HCT116 (cell line): ENCODE measurements at regions not wholly inside any gene's neighbourhood (a gene's known extent, or its start where the extent isn't known, plus 50 kb on each side); places are given as distances from the start of the nearest gene placed in this dataset.

Source experiments
- ATAC-seq: fragments of 200-7000 bp; cut with Tn5 transposase; 2 replicates; pipeline ENCODE4 v1.9.1; 2020; ENCODE audit warnings: mild to moderate bottlenecking, moderate library complexity
- BruUV-seq: library from RNA; stranded (reverse); fragments of 400-500 nt; replicated peaks from 2 replicates; lab custom pipeline; 2021; lab: Mats Ljungman, UMichigan
- CTCF ChIA-PET: fragments of 300-600 bp; sonication (Branson Sonifier 250); formaldehyde crosslinking; loops from one replicate; lab custom pipeline; 2021; ENCODE audit warnings: antibody characterized with exemption; lab: Charles Lee
- POLR2A ChIA-PET: fragments of 300-600, 350-600 bp; sonication (Branson Sonifier 250); formaldehyde crosslinking; loops from one replicate; lab custom pipeline; 2021; ENCODE audit warnings: antibody characterized with exemption; lab: Charles Lee
- RAD21 ChIA-PET, 2 experiments: fragments of 300-600 bp; sonication (Branson Sonifier 250); formaldehyde crosslinking; loops; one replicate each; lab custom pipeline; 2023; ENCODE audit warnings: low total read pairs in 2 of 2; ENCODE audit not compliant: uncharacterized antibody in 2 of 2, unreplicated experiment in 2 of 2, low non-redundant PET in 1 of 2; lab: Charles Lee
- DNase-seq: peaks from one replicate; pipeline ENCODE4 v3.0.0-alpha.2; 2010; ENCODE audit warnings: low read depth, low spot score
- H2AFZ ChIP-seq: fragments of 200-600 bp; shearing (Covaris generic), sonication (generic); 2 replicates; pipeline ENCODE4 v1.6.1; 2017; ENCODE audit warnings: low read depth, mixed run types, mixed read lengths, antibody characterized with exemption, low read length; ENCODE audit not compliant: poor library complexity, severe bottlenecking
- H3K27ac ChIP-seq: 2 replicates; pipeline ENCODE4 v1.5.1; 2012; ENCODE audit warnings: low read depth, low read length
- H3K27me3 ChIP-seq: fragments of 200-600 bp; sonication (generic); 2 replicates; pipeline ENCODE4 v1.6.1; 2016; ENCODE audit warnings: mixed run types, low read length, mixed read lengths; ENCODE audit not compliant: insufficient read depth
- H3K36me3 ChIP-seq, 2 experiments: fragments of 200-500 bp in 1 of 2; fragments of 200-600 bp in 1 of 2; sonication (Bioruptor generic) in 1 of 2; sonication (generic) in 1 of 2; 2 replicates each; pipeline versions ENCODE4 v1.5.1 to v1.6.1; 2014 to 2016; ENCODE audit warnings: low read length in 2 of 2, inconsistent platforms in 1 of 2, mixed read lengths in 1 of 2, mixed run types in 1 of 2; ENCODE audit not compliant: insufficient read depth in 2 of 2, control insufficient read depth in 1 of 2
- H3K4me1 ChIP-seq, 2 experiments: fragments of 200-600 bp in 1 of 2; sonication (generic) in 1 of 2; 2 replicates each; pipeline versions ENCODE4 v1.5.1 to v1.6.1; 2012 to 2017; ENCODE audit warnings: low read length in 2 of 2, inconsistent platforms in 1 of 2, mild to moderate bottlenecking in 1 of 2, mixed read lengths in 1 of 2, mixed run types in 1 of 2, moderate library complexity in 1 of 2; ENCODE audit not compliant: insufficient read depth in 2 of 2, control insufficient read depth in 1 of 2
- H3K4me2 ChIP-seq: fragments of 200-600 bp; sonication (generic); 2 replicates; pipeline ENCODE4 v1.6.1; 2017; ENCODE audit warnings: mixed run types, low read length, mixed read lengths
- H3K4me3 ChIP-seq, 2 experiments: fragments of 200-600 bp in 1 of 2; sonication (generic) in 1 of 2; replicated peaks in 1 of 2; 2 replicates each; pipeline ENCODE4 v1.5.1; 2011 to 2016; ENCODE audit warnings: low read length in 2 of 2, control low read depth in 1 of 2, low read depth in 1 of 2, mild to moderate bottlenecking in 1 of 2, mixed read lengths in 1 of 2, mixed run types in 1 of 2
- H3K79me2 ChIP-seq: fragments of 200-600 bp; sonication (generic); 2 replicates; pipeline ENCODE4 v1.6.1; 2017; ENCODE audit warnings: mild to moderate bottlenecking, mixed run types, low read length, moderate library complexity, mixed read lengths; ENCODE audit not compliant: insufficient read depth
- H3K9ac ChIP-seq: fragments of 200-600 bp; sonication (generic); 2 replicates; pipeline ENCODE4 v1.6.1; 2016; ENCODE audit warnings: low read length, mixed read lengths
- H3K9me2 ChIP-seq: fragments of 200-600 bp; sonication (generic), shearing (Covaris generic); 2 replicates; pipeline ENCODE4 v1.6.1; 2017; ENCODE audit warnings: mixed run types, mild to moderate bottlenecking, moderate library complexity; ENCODE audit not compliant: insufficient read depth
- H3K9me3 ChIP-seq, 2 experiments: fragments of 200-500 bp in 1 of 2; fragments of 200-600 bp in 1 of 2; sonication (Bioruptor generic) in 1 of 2; sonication (generic) in 1 of 2; 2 replicates each; pipeline ENCODE4 v1.6.1; 2014 to 2017; ENCODE audit warnings: low read length in 2 of 2, mixed read lengths in 2 of 2, inconsistent platforms in 1 of 2, low read depth in 1 of 2, mild to moderate bottlenecking in 1 of 2, mixed run types in 1 of 2, moderate library complexity in 1 of 2; ENCODE audit not compliant: control insufficient read depth in 1 of 2, insufficient read depth in 1 of 2
- H4K20me1 ChIP-seq: fragments of 200-600 bp; sonication (generic), shearing (Covaris generic); 2 replicates; pipeline ENCODE4 v1.6.1; 2017; ENCODE audit warnings: mixed run types, mild to moderate bottlenecking, moderate library complexity; ENCODE audit not compliant: insufficient read depth
- EGR1 ChIP-seq: IDR thresholded peaks from 2 replicates; pipeline ENCODE4 v1.6.1; 2012; ENCODE audit warnings: low read depth
- ELF1 ChIP-seq: IDR thresholded peaks from 2 replicates; pipeline ENCODE4 v1.6.1; 2012; ENCODE audit warnings: low read depth, borderline replicate concordance
- EZH2 ChIP-seq: fragments of 200-600 bp; sonication (generic); IDR thresholded peaks from 2 replicates; pipeline ENCODE4 v1.6.1; 2017; ENCODE audit warnings: antibody characterized with exemption, mixed run types
- FOSL1 ChIP-seq: IDR thresholded peaks from 2 replicates; pipeline ENCODE4 v1.6.1; 2012; ENCODE audit warnings: low read depth
- JUND ChIP-seq: IDR thresholded peaks from 2 replicates; pipeline ENCODE4 v1.6.1; 2012
- POLR2AphosphoS5 ChIP-seq: IDR thresholded peaks from 2 replicates; pipeline ENCODE4 v1.6.1; 2011; ENCODE audit warnings: mild to moderate bottlenecking, low read depth, low read length, moderate library complexity
- RAD21 ChIP-seq: IDR thresholded peaks from 2 replicates; pipeline ENCODE4 v1.6.1; 2012; ENCODE audit warnings: low read depth, mild to moderate bottlenecking
- REST ChIP-seq: IDR thresholded peaks from 2 replicates; pipeline ENCODE4 v1.6.1; 2012; ENCODE audit warnings: low read depth
- SIN3A ChIP-seq: IDR thresholded peaks from 2 replicates; pipeline ENCODE4 v1.6.1; 2012; ENCODE audit warnings: low read depth
- SP1 ChIP-seq: IDR thresholded peaks from 2 replicates; pipeline ENCODE4 v1.6.1; 2012; ENCODE audit warnings: low read depth
- ZFX ChIP-seq: fragments of 450-650 bp; IDR thresholded peaks from 2 replicates; pipeline ENCODE4 v1.6.1; 2017
- ZNF274 ChIP-seq: fragments of 200-500 bp; sonication (Bioruptor generic); IDR thresholded peaks from 2 replicates; pipeline ENCODE4 v1.6.1; 2014; ENCODE audit warnings: mild to moderate bottlenecking, low read depth, low read length, inconsistent platforms
- intact Hi-C: fragments of 100-400 bp; cut with micrococcal nuclease; formaldehyde crosslinking; loops from 2 replicates; pipeline ENCODE4 v1.10.0; 2022
- TF ChIP-seq, protein P1 (sequence below): IDR thresholded peaks from 2 replicates; pipeline ENCODE4 v1.6.1; 2012

DNA sequence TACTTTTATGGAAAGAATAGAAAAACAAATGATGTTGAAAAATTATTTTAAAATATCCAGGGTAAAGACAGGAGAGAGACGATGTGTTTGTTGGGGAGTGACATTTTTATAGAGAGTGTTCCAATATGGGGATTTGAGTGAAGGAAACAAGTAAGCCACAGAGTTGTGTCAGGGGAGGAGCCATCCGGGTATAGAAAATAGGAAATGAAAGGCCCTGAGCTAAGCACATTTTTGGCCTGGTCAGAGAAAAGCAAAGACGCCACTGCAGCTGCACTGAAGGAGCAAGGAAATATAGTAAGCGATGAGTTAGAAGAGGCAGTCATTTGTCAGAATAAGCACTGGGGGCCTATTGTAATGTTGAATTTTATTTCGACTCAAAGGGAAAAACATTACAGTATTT, 107.3 kb upstream of the ADGRL4 start:
- H3K9me2 ChIP-seq = no peaks in the 10 kb centered on the region
- H3K4me2 ChIP-seq = no peak overlapping the region
- DNase-seq (no peak), ATAC-seq (no peak)
- no peak overlapping the region for H3K27ac ChIP-seq
- H3K9ac ChIP-seq = no peak overlapping the region
- RAD21 ChIA-PET = no interaction called here
- no peaks in the 10 kb centered on the region for H3K36me3 ChIP-seq
- no peak overlapping the region for H3K4me3 ChIP-seq
- no TSS peak for BruUV-seq
- no peaks in the 10 kb centered on the region for H3K27me3 ChIP-seq
- intact Hi-C loops = no loop called here
- no peaks in the 10 kb centered on the region for H4K20me1 ChIP-seq
- CTCF ChIA-PET = no interaction called here
- H3K4me1 ChIP-seq = no peaks in the 10 kb centered on the region
- TF ChIP-seq ELF1 (no peak), ZNF274 (no peak), EZH2 (no peak), POLR2AphosphoS5 (no peak), ZFX (no peak), EGR1 (no peak)
- POLR2A ChIA-PET = no interaction called here
- H2AFZ ChIP-seq = no peak overlapping the region
- H3K79me2 ChIP-seq = no peaks in the 10 kb centered on the region
- no peaks in the 10 kb centered on the region for H3K9me3 ChIP-seq

GRCh38 chr1:79110749-79111148, 104.2 kb upstream of the ADGRL4 start:
- DNase-seq (no peak), ATAC-seq (no peak)
- ChIA-PET CTCF (no interaction called here), RAD21 (no interaction called here), POLR2A (no interaction called here)
- no peaks in the 10 kb centered on the region for H4K20me1 ChIP-seq
- H3K4me1 ChIP-seq = no peaks in the 10 kb centered on the region
- H3K27ac ChIP-seq = no peak overlapping the region
- TF ChIP-seq POLR2AphosphoS5 (no peak), FOSL1 (no peak), RAD21 (no peak), EGR1 (no peak), SIN3A (no peak), REST (no peak), SP1 (no peak), EZH2 (no peak), ZFX (no peak), JUND (no peak)
- TF ChIP-seq, protein P1, sequence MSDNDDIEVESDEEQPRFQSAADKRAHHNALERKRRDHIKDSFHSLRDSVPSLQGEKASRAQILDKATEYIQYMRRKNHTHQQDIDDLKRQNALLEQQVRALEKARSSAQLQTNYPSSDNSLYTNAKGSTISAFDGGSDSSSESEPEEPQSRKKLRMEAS = no peak
- H3K27me3 ChIP-seq = no peaks in the 10 kb centered on the region
- no peaks in the 10 kb centered on the region for H3K36me3 ChIP-seq
- BruUV-seq = no TSS peak
- no peaks in the 10 kb centered on the region for H3K9me2 ChIP-seq
- H3K4me3 ChIP-seq = no peak overlapping the region
- no peak overlapping the region for H2AFZ ChIP-seq
- H3K4me2 ChIP-seq = no peak overlapping the region
- no peak overlapping the region for H3K9ac ChIP-seq
- H3K9me3 ChIP-seq = no peaks in the 10 kb centered on the region
- intact Hi-C loops = no loop called here
- no peaks in the 10 kb centered on the region for H3K79me2 ChIP-seq
